ENCODE measurements at regions not wholly inside any gene's neighbourhood (a gene's known extent, or its start where the extent isn't known, plus 50 kb on each side); places are given as distances from the start of the nearest gene placed in this dataset.

DNA sequence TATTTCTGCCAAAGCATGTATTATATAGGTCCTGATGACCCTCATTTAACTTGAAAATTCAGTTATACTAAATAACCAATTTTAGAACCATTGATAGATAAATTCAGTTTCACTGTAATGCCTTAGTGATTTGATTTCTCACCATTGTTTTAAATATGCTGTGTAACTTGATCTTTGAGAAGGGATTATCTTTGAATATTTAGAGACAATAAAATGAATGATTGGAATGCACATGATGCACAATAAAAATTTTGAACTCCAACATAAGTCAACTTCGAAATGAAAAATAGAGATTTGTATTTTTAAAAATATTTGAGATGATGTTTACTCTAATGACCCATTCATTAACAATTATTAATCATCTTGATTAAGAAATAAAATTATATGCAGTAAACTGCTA is 654.5 kb downstream of the OLFM4 start:
- Histone ChIP-seq H3K27ac (ENCODE audit: low read depth, low read length, poor library complexity, severe bottlenecking) (no peak overlapping the region), H3K36me3 (ENCODE audit: insufficient read depth, low read length, poor library complexity, severe bottlenecking) (no peaks in the 10 kb centered on the region), H3K27me3 (replicated peaks; ENCODE audit: insufficient read depth, low read depth, low read length, poor library complexity) (no peaks in the 10 kb centered on the region), H3K4me3 (ENCODE audit: low read depth, low read length, poor library complexity, severe bottlenecking) (no peak overlapping the region), H3K4me1 (ENCODE audit: insufficient read depth, low read length, poor library complexity, severe bottlenecking) (no peaks in the 10 kb centered on the region), H3K9me3 (ENCODE audit: low read depth, low read length, poor library complexity, severe bottlenecking) (no peaks in the 10 kb centered on the region)
- no TSS peak for BruUV-seq (replicated peaks)
- no peak for DNase-seq (ENCODE audit: low spot score)
- ChIA-PET POLR2A (ENCODE audit: low non-redundant PET) (no interaction called here), CTCF (no interaction called here)
- intact Hi-C loops (cut with micrococcal nuclease; ENCODE audit: unreplicated experiment), result no loop called here
- no peak for TF ChIP-seq EZH2 (IDR thresholded peaks at IDR 0.05; ENCODE audit: borderline replicate concordance, low read depth, low read length, poor library complexity, severe bottlenecking)
- TF ChIP-seq, protein P1, sequence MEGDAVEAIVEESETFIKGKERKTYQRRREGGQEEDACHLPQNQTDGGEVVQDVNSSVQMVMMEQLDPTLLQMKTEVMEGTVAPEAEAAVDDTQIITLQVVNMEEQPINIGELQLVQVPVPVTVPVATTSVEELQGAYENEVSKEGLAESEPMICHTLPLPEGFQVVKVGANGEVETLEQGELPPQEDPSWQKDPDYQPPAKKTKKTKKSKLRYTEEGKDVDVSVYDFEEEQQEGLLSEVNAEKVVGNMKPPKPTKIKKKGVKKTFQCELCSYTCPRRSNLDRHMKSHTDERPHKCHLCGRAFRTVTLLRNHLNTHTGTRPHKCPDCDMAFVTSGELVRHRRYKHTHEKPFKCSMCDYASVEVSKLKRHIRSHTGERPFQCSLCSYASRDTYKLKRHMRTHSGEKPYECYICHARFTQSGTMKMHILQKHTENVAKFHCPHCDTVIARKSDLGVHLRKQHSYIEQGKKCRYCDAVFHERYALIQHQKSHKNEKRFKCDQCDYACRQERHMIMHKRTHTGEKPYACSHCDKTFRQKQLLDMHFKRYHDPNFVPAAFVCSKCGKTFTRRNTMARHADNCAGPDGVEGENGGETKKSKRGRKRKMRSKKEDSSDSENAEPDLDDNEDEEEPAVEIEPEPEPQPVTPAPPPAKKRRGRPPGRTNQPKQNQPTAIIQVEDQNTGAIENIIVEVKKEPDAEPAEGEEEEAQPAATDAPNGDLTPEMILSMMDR (conservative IDR thresholded peaks at IDR 0.05; ENCODE audit: low read depth, low read length), result no peak

DNA sequence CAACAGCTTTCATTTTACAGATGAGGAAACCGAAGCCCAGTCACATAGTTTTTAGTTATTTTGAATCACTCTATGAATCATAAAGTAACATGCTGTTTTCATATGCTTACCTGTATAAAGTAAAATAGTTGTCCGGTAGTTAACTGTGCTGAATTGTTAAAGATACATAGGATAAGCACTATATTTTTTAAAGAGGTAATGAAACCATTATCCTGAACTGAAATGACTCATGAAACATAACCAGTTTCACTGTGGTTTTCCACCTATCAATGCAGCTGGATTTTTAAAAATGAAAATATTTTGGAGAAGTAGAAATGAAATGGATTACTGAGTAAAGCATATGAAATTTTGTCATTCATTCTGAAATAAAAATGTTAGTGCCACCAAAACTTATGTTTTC is 655.0 kb downstream of the OLFM4 start:
- no peak overlapping the region for H3K4me3 ChIP-seq (ENCODE audit: low read depth, low read length, poor library complexity, severe bottlenecking)
- H3K27me3 ChIP-seq (replicated peaks; ENCODE audit: insufficient read depth, low read depth, low read length, poor library complexity), result no peaks in the 10 kb centered on the region
- no peak for DNase-seq (ENCODE audit: low spot score)
- TF ChIP-seq, protein P1 (conservative IDR thresholded peaks at IDR 0.05; ENCODE audit: low read depth, low read length), result no peak
- no peak for TF ChIP-seq EZH2 (IDR thresholded peaks at IDR 0.05; ENCODE audit: borderline replicate concordance, low read depth, low read length, poor library complexity, severe bottlenecking)
- no peaks in the 10 kb centered on the region for H3K36me3 ChIP-seq (ENCODE audit: insufficient read depth, low read length, poor library complexity, severe bottlenecking)
- H3K27ac ChIP-seq (ENCODE audit: low read depth, low read length, poor library complexity, severe bottlenecking), result no peak overlapping the region
- no peaks in the 10 kb centered on the region for H3K4me1 ChIP-seq (ENCODE audit: insufficient read depth, low read length, poor library complexity, severe bottlenecking)
- ChIA-PET CTCF (no interaction called here), POLR2A (ENCODE audit: low non-redundant PET) (no interaction called here)
- intact Hi-C loops (cut with micrococcal nuclease; ENCODE audit: unreplicated experiment), result no loop called here
- no TSS peak for BruUV-seq (replicated peaks)
- H3K9me3 ChIP-seq (ENCODE audit: low read depth, low read length, poor library complexity, severe bottlenecking), result no peaks in the 10 kb centered on the region

DNA sequence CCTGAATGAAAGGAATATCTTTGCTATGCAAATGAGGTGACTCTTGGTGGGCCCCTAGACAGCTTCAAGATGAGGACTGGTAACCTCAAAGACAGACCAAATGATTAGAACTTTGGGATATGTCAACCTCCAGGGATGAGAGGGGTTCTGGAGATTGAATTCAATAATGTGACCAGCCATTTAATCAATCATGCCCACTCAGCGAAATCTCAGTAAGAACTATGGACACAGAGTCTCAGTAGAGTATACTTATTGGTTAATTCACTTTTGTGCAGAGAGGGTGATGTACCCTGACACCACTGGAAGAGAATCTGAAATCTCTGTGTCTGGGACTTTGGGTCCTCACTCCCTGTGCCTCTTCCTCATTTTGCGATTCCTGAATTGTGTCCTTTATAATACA is 662.8 kb downstream of the OLFM4 start:
- intact Hi-C loops (cut with micrococcal nuclease; ENCODE audit: unreplicated experiment), result no loop called here
- no peak for DNase-seq (ENCODE audit: low spot score)
- ChIA-PET POLR2A (ENCODE audit: low non-redundant PET) (no interaction called here), CTCF (no interaction called here)
- Histone ChIP-seq H3K4me1 (ENCODE audit: insufficient read depth, low read length, poor library complexity, severe bottlenecking) (no peaks in the 10 kb centered on the region), H3K36me3 (ENCODE audit: insufficient read depth, low read length, poor library complexity, severe bottlenecking) (no peaks in the 10 kb centered on the region), H3K4me3 (ENCODE audit: low read depth, low read length, poor library complexity, severe bottlenecking) (no peak overlapping the region), H3K9me3 (ENCODE audit: low read depth, low read length, poor library complexity, severe bottlenecking) (no peaks in the 10 kb centered on the region), H3K27ac (ENCODE audit: low read depth, low read length, poor library complexity, severe bottlenecking) (no peak overlapping the region), H3K27me3 (replicated peaks; ENCODE audit: insufficient read depth, low read depth, low read length, poor library complexity) (no peaks in the 10 kb centered on the region)
- no peak for TF ChIP-seq EZH2 (IDR thresholded peaks at IDR 0.05; ENCODE audit: borderline replicate concordance, low read depth, low read length, poor library complexity, severe bottlenecking)
- TF ChIP-seq, protein P1 (conservative IDR thresholded peaks at IDR 0.05; ENCODE audit: low read depth, low read length), result no peak
- no TSS peak for BruUV-seq (replicated peaks)

Data from A673 (cell line).